A673 (cell line): ENCODE measurements at regions not wholly inside any gene's neighbourhood (a gene's known extent, or its start where the extent isn't known, plus 50 kb on each side); places are given as distances from the start of the nearest gene placed in this dataset.
"Not testable (repeated sequence)": the region's sequence is repeated elsewhere in the genome, so short reads cannot be mapped to it uniquely, and the experiment has no call there.

Source experiments
- BruUV-seq: library from RNA; stranded (reverse); fragments of 400-500 nt; replicated peaks from 2 replicates; lab custom pipeline; 2021; lab: Mats Ljungman, UMichigan
- CTCF ChIA-PET: fragments of 300-600 bp; sonication (Branson Sonifier 250); formaldehyde crosslinking; loops from one replicate; lab custom pipeline; 2022; ENCODE audit warnings: antibody characterized with exemption; lab: Charles Lee
- POLR2A ChIA-PET: fragments of 300-600 bp; sonication (Branson Sonifier 250); formaldehyde crosslinking; loops from one replicate; lab custom pipeline; 2022; ENCODE audit warnings: antibody characterized with exemption; ENCODE audit not compliant: low non-redundant PET; lab: Charles Lee
- DNase-seq: peaks from one replicate; pipeline ENCODE4 v3.0.0-alpha.2; 2015; ENCODE audit warnings: low spot score
- H3K27ac ChIP-seq: fragments of 200-600 bp; sonication (generic); 2 replicates; pipeline ENCODE4 v1.5.1; 2016; ENCODE audit warnings: mixed run types, low read depth, mild to moderate bottlenecking, mixed read lengths, antibody characterized with exemption, low read length; ENCODE audit not compliant: poor library complexity, severe bottlenecking
- H3K27me3 ChIP-seq: fragments of 200-600 bp; sonication (generic); replicated peaks from 2 replicates; pipeline ENCODE4 v1.6.1; 2017; ENCODE audit warnings: mixed run types, low read depth, mild to moderate bottlenecking, mixed read lengths, antibody characterized with exemption, low read length; ENCODE audit not compliant: insufficient read depth, poor library complexity
- H3K36me3 ChIP-seq: fragments of 200-600 bp; sonication (generic); 2 replicates; pipeline ENCODE4 v1.6.1; 2016; ENCODE audit warnings: mixed run types, mild to moderate bottlenecking, mixed read lengths, antibody characterized with exemption, low read length; ENCODE audit not compliant: insufficient read depth, poor library complexity, severe bottlenecking
- H3K4me1 ChIP-seq: fragments of 200-600 bp; sonication (generic); 2 replicates; pipeline ENCODE4 v1.6.1; 2017; ENCODE audit warnings: mixed run types, mild to moderate bottlenecking, mixed read lengths, antibody characterized with exemption, low read length; ENCODE audit not compliant: insufficient read depth, poor library complexity, severe bottlenecking
- H3K4me3 ChIP-seq: fragments of 200-600 bp; sonication (generic); 2 replicates; pipeline ENCODE4 v1.5.1; 2016; ENCODE audit warnings: low read depth, mixed run types, mild to moderate bottlenecking, mixed read lengths, low read length; ENCODE audit not compliant: poor library complexity, severe bottlenecking
- H3K9me3 ChIP-seq: fragments of 200-600 bp; sonication (generic); 2 replicates; pipeline ENCODE4 v1.6.1; 2016; ENCODE audit warnings: mixed run types, low read depth, mild to moderate bottlenecking, mixed read lengths, antibody characterized with exemption, low read length; ENCODE audit not compliant: poor library complexity, severe bottlenecking
- CTCF ChIP-seq: fragments of 300-800, 200-600 bp; sonication (generic); conservative IDR thresholded peaks from 2 replicates; pipeline ENCODE4 v1.5.1; 2017; ENCODE audit warnings: low read depth, mild to moderate bottlenecking, antibody characterized with exemption, low read length, moderate library complexity, mixed read lengths
- EZH2 ChIP-seq: fragments of 200-600 bp; sonication (generic); IDR thresholded peaks from 2 replicates; pipeline ENCODE4 v1.6.1; 2017; ENCODE audit warnings: borderline replicate concordance, low read depth, mild to moderate bottlenecking, mixed read lengths, antibody characterized with exemption, low read length; ENCODE audit not compliant: poor library complexity, severe bottlenecking
- intact Hi-C: fragments of 100-400 bp; cut with micrococcal nuclease; formaldehyde crosslinking; loops from one replicate; pipeline ENCODE4 v1.10.0; 2022; ENCODE audit not compliant: unreplicated experiment

GRCh38 chr1:72432645-72433267 is 150.4 kb upstream of the NEGR1 start:
- BruUV-seq = no TSS peak
- ChIA-PET CTCF (no interaction called here), POLR2A (interaction anchor here (0.6 kb wide), 1 partner anchor 78 kb away, joined by 17 read pairs; no protein-coding TSS in a partner anchor)
- Histone ChIP-seq H3K27me3 (no peaks in the 10 kb centered on the region), H3K27ac (no peak overlapping the region), H3K9me3 (no peaks in the 10 kb centered on the region), H3K4me1 (no peaks in the 10 kb centered on the region), H3K4me3 (no peak overlapping the region), H3K36me3 (no peaks in the 10 kb centered on the region)
- intact Hi-C loops = no loop called here
- DNase-seq = no peak
- TF ChIP-seq EZH2 (no peak), CTCF (no peak)

- Histone ChIP-seq H3K9me3 (no peaks in the 10 kb centered on the region), H3K27me3 (no peaks in the 10 kb centered on the region), H3K4me1 (no peaks in the 10 kb centered on the region), H3K4me3 (no peak overlapping the region), H3K27ac (no peak overlapping the region), H3K36me3 (no peaks in the 10 kb centered on the region)
- POLR2A ChIA-PET = no interaction called here
- intact Hi-C loops = no loop called here
- DNase-seq = no peak
- CTCF ChIA-PET = no interaction called here
- no TSS peak for BruUV-seq
- no peak for TF ChIP-seq EZH2
- no peak for TF ChIP-seq CTCF
These were observed 149.5 kb upstream of the NEGR1 start for GRCh38 chr1:72431810-72432209.

- DNase-seq, H3K4me3 ChIP-seq, H3K9me3 ChIP-seq, intact Hi-C loops, H3K36me3 ChIP-seq, H3K27me3 ChIP-seq, H3K4me1 ChIP-seq, CTCF ChIA-PET, H3K27ac ChIP-seq, POLR2A ChIA-PET, BruUV-seq: not testable (repeated sequence)
These were observed 145.9 kb upstream of the NEGR1 start for GRCh38 chr1:72428276-72428675.

- BruUV-seq = no TSS peak
- H3K9me3 ChIP-seq = no peaks in the 10 kb centered on the region
- CTCF ChIA-PET = no interaction called here
These were observed 136.9 kb upstream of the NEGR1 start for GRCh38 chr1:72419229-72419628.

More at GRCh38 chr1:72419229-72419628, 136.9 kb upstream of the NEGR1 start:
- Histone ChIP-seq H3K4me3 (no peak overlapping the region), H3K4me1 (no peaks in the 10 kb centered on the region), H3K27me3 (no peaks in the 10 kb centered on the region), H3K27ac (no peak overlapping the region), H3K36me3 (no peaks in the 10 kb centered on the region)
- POLR2A ChIA-PET = no interaction called here
- intact Hi-C loops = no loop called here
- no peak for DNase-seq
- TF ChIP-seq EZH2 (no peak), CTCF (no peak)
